Trophoblast cell (in vitro differentiated cells and primary cell): ENCODE measurements at regions not wholly inside any gene's neighbourhood (a gene's known extent, or its start where the extent isn't known, plus 50 kb on each side); places are given as distances from the start of the nearest gene placed in this dataset.

ENCODE experiments used
- DNase-seq, 2 donors: peaks; one replicate each; pipeline ENCODE4 v3.0.0-alpha.2; 2016
- H2AFZ ChIP-seq: 2 replicates; pipeline ENCODE4 v1.6.1; 2013; ENCODE audit warnings: low read length, moderate library complexity, mild to moderate bottlenecking; ENCODE audit not compliant: insufficient read depth, poor library complexity
- H2AK5ac ChIP-seq: 2 replicates; pipeline ENCODE4 v1.6.1; 2013; ENCODE audit warnings: mild to moderate bottlenecking, low read length
- H2BK120ac ChIP-seq: 2 replicates; pipeline ENCODE4 v1.6.1; 2013; ENCODE audit warnings: low read length, mild to moderate bottlenecking, moderate library complexity; ENCODE audit not compliant: insufficient read depth, poor library complexity
- H2BK12ac ChIP-seq: 2 replicates; pipeline ENCODE4 v1.6.1; 2013; ENCODE audit warnings: mild to moderate bottlenecking, low read length, moderate library complexity
- H2BK5ac ChIP-seq: 2 replicates; pipeline ENCODE4 v1.6.1; 2013; ENCODE audit warnings: low read length, low read depth, moderate library complexity, mild to moderate bottlenecking; ENCODE audit not compliant: poor library complexity
- H3K14ac ChIP-seq: 2 replicates; pipeline ENCODE4 v1.6.1; 2013; ENCODE audit warnings: mild to moderate bottlenecking, low read length
- H3K18ac ChIP-seq: 2 replicates; pipeline ENCODE4 v1.6.1; 2013; ENCODE audit warnings: mild to moderate bottlenecking, low read length
- H3K23ac ChIP-seq: 2 replicates; pipeline ENCODE4 v1.6.1; 2013; ENCODE audit warnings: low read length
- H3K27ac ChIP-seq: 2 replicates; pipeline ENCODE4 v1.5.1; 2013; ENCODE audit warnings: low read depth, mild to moderate bottlenecking, inconsistent platforms, low read length, moderate library complexity
- H3K27me3 ChIP-seq: 2 replicates; pipeline ENCODE4 v1.6.1; 2013; ENCODE audit warnings: inconsistent platforms, mild to moderate bottlenecking, low read length, moderate library complexity; ENCODE audit not compliant: insufficient read depth
- H3K36me3 ChIP-seq, 2 experiments: 1 replicate in 1 of 2; 2 replicates in 1 of 2; pipeline ENCODE4 v1.6.1; 2013; ENCODE audit warnings: low read length in 2 of 2, mild to moderate bottlenecking in 2 of 2, moderate library complexity in 1 of 2; ENCODE audit not compliant: insufficient read depth in 2 of 2, control insufficient read depth in 1 of 2
- H3K4ac ChIP-seq: 2 replicates; pipeline ENCODE4 v1.6.1; 2013; ENCODE audit warnings: low read depth, mild to moderate bottlenecking, low read length, moderate library complexity
- H3K4me1 ChIP-seq, 2 experiments: 1 replicate in 1 of 2; 2 replicates in 1 of 2; pipeline ENCODE4 v1.6.1; 2013; ENCODE audit warnings: low read length in 2 of 2, mild to moderate bottlenecking in 2 of 2, moderate library complexity in 1 of 2; ENCODE audit not compliant: insufficient read depth in 2 of 2, control insufficient read depth in 1 of 2
- H3K4me2 ChIP-seq: 2 replicates; pipeline ENCODE4 v1.6.1; 2013; ENCODE audit warnings: inconsistent platforms, mild to moderate bottlenecking, low read length, moderate library complexity
- H3K4me3 ChIP-seq: 2 replicates; pipeline ENCODE4 v1.5.1; 2013; ENCODE audit warnings: mild to moderate bottlenecking, low read depth, low read length, inconsistent platforms
- H3K79me1 ChIP-seq: one replicate; pipeline ENCODE4 v1.6.1; 2013; ENCODE audit warnings: low read length
- H3K79me2 ChIP-seq: 2 replicates; pipeline ENCODE4 v1.6.1; 2013; ENCODE audit warnings: low read length, mild to moderate bottlenecking; ENCODE audit not compliant: control insufficient read depth, insufficient read depth, poor library complexity
- H3K9ac ChIP-seq: 2 replicates; pipeline ENCODE4 v1.6.1; 2013; ENCODE audit warnings: mild to moderate bottlenecking, low read length
- H3K9me3 ChIP-seq: 2 replicates; pipeline ENCODE4 v1.6.1; 2013; ENCODE audit warnings: low read depth, mild to moderate bottlenecking, control low read depth, inconsistent platforms, low read length; ENCODE audit not compliant: insufficient read depth
- H4K12ac ChIP-seq: 2 replicates; pipeline ENCODE4 v1.6.1; 2013; ENCODE audit warnings: low read depth, mild to moderate bottlenecking, low read length, moderate library complexity
- H4K8ac ChIP-seq: 2 replicates; pipeline ENCODE4 v1.6.1; 2013; ENCODE audit warnings: low read depth, mild to moderate bottlenecking, low read length, moderate library complexity
- H4K91ac ChIP-seq: one replicate; pipeline ENCODE4 v1.6.1; 2013; ENCODE audit warnings: low read depth, mild to moderate bottlenecking, low read length, moderate library complexity
- WGBS: extraction: QIAGEN DNeasy Blood & Tissue Kit; methylation state at CpG from one replicate; pipeline ENCODE4 v1.1.7; 2013; ENCODE audit warnings: missing lambda C conversion rate; ENCODE audit not compliant: insufficient read length, insufficient coverage; ENCODE audit errors: extremely low coverage; 5-methylcytosine and 5-hydroxymethylcytosine counted together

DNA sequence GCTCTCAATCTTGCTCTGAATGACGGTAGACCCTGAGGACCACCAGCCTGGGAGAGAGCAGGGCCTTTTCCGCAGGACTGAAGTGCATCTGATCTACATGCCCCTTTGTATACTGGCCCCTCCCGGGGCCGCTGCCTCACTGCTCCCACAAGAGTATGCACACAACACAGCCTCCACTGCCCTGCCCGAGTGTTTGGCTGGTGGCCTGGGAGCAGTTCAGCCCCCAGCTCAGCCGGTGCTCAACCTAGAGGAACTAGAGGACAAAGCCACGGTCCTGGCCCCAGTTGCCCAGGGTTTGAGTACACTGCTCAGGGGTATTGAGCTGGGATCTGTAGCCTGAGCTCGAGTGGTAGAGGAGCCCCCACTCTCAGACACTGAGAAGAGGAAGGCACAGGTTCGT is 118.9 kb upstream of the CAB39 start:
- H3K79me2 ChIP-seq: no peaks in the 10 kb centered on the region
- no peaks in the 10 kb centered on the region for H3K4me1 ChIP-seq
- H2BK120ac ChIP-seq: no peak overlapping the region
- no peak overlapping the region for H4K8ac ChIP-seq
- WGBS: no CpG with 5 or more reads among the region's 9 CpGs
- no peaks in the 10 kb centered on the region for H3K36me3 ChIP-seq
- H2BK12ac ChIP-seq: no peak overlapping the region
- H3K4me3 ChIP-seq: no peak overlapping the region
- H3K4me2 ChIP-seq: no peak overlapping the region
- no peak overlapping the region for H3K27ac ChIP-seq
- no peak overlapping the region for H4K12ac ChIP-seq
- no peak overlapping the region for H2BK5ac ChIP-seq
- H3K27me3 ChIP-seq: no peaks in the 10 kb centered on the region
- no peak overlapping the region for H3K23ac ChIP-seq
- no peak overlapping the region for H3K4ac ChIP-seq
- no peaks in the 10 kb centered on the region for H3K79me1 ChIP-seq
- no peak overlapping the region for H3K9ac ChIP-seq
- H4K91ac ChIP-seq: no peak overlapping the region
- DNase-seq: no peak
- H3K14ac ChIP-seq: no peak overlapping the region
- no peaks in the 10 kb centered on the region for H3K9me3 ChIP-seq
- no peak overlapping the region for H2AK5ac ChIP-seq
- H2AFZ ChIP-seq: no peak overlapping the region
- H3K18ac ChIP-seq: no peak overlapping the region

DNA sequence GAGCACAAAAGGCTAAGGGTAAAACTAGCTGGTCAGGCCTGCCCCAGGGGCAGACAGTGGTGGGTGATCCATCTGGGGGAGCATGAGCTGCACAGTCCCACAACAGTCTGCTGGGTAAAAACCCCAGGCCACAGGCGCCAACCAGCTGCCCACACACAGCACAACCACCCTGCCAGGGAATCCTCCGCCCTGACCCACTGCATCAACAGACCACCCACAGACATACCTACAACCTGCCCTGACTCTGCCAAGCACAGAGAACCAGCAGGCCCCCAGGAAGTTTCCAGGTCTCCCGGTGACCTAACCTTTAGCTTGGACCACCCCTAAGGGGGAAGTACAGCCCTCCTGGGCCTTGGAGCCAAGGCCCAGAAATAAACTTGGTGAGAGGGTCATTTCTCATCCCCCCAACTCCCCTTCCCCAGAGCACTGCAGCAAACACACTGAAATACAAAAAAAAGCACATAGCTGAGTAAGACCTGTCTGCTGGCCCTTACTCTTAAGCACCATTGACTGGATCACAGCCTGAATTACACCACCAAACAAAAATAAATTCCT is 118.3 kb upstream of the CAB39 start:
- Histone ChIP-seq H3K27me3 (no peaks in the 10 kb centered on the region), H4K8ac (no peak overlapping the region), H2BK12ac (no peak overlapping the region), H4K12ac (no peak overlapping the region), H3K4me2 (no peak overlapping the region), H3K4ac (no peak overlapping the region), H3K27ac (no peak overlapping the region), H3K9me3 (no peaks in the 10 kb centered on the region), H3K23ac (no peak overlapping the region), H3K14ac (no peak overlapping the region), H3K18ac (no peak overlapping the region), H4K91ac (no peak overlapping the region), H3K36me3 (no peaks in the 10 kb centered on the region), H2AK5ac (no peak overlapping the region), H2BK5ac (no peak overlapping the region), H3K4me3 (no peak overlapping the region), H3K9ac (no peak overlapping the region), H2AFZ (no peak overlapping the region), H3K79me2 (no peaks in the 10 kb centered on the region), H2BK120ac (no peak overlapping the region), H3K4me1 (no peaks in the 10 kb centered on the region), H3K79me1 (no peaks in the 10 kb centered on the region)
- no peak for DNase-seq
- WGBS: no CpG with 5 or more reads among the region's 3 CpGs

GRCh38 chr2:230599853-230600252 is 112.8 kb upstream of the CAB39 start:
- DNase-seq: no peak
- H4K91ac ChIP-seq: no peak overlapping the region
- H3K14ac ChIP-seq: no peak overlapping the region
- H2BK120ac ChIP-seq: no peak overlapping the region
- no peak overlapping the region for H2BK12ac ChIP-seq
- H3K79me2 ChIP-seq: no peaks in the 10 kb centered on the region
- no peaks in the 10 kb centered on the region for H3K79me1 ChIP-seq
- H3K27ac ChIP-seq: no peak overlapping the region
- H3K23ac ChIP-seq: no peak overlapping the region
- H3K4me1 ChIP-seq: no peaks in the 10 kb centered on the region
- H2AFZ ChIP-seq: no peak overlapping the region
- no peaks in the 10 kb centered on the region for H3K36me3 ChIP-seq
- H2BK5ac ChIP-seq: no peak overlapping the region
- H3K4ac ChIP-seq: no peak overlapping the region
- H4K8ac ChIP-seq: no peak overlapping the region
- no peak overlapping the region for H3K4me3 ChIP-seq
- H3K18ac ChIP-seq: no peak overlapping the region
- H2AK5ac ChIP-seq: no peak overlapping the region
- H3K4me2 ChIP-seq: no peak overlapping the region
- H4K12ac ChIP-seq: no peak overlapping the region
- no peak overlapping the region for H3K9ac ChIP-seq
- no peaks in the 10 kb centered on the region for H3K27me3 ChIP-seq
- WGBS: no CpG with 5 or more reads among the region's 2 CpGs
- H3K9me3 ChIP-seq: no peaks in the 10 kb centered on the region

GRCh38 chr2:230600285-230600684 is 112.4 kb upstream of the CAB39 start:
- Histone ChIP-seq H3K18ac (no peak overlapping the region), H3K9me3 (no peaks in the 10 kb centered on the region), H4K12ac (no peak overlapping the region), H4K91ac (no peak overlapping the region), H3K4ac (no peak overlapping the region), H3K4me1 (no peaks in the 10 kb centered on the region), H3K36me3 (no peaks in the 10 kb centered on the region), H3K79me1 (no peaks in the 10 kb centered on the region), H3K79me2 (no peaks in the 10 kb centered on the region), H3K23ac (no peak overlapping the region), H2BK12ac (no peak overlapping the region), H2AK5ac (no peak overlapping the region), H3K27me3 (no peaks in the 10 kb centered on the region), H3K27ac (no peak overlapping the region), H2AFZ (no peak overlapping the region), H2BK5ac (no peak overlapping the region), H3K4me2 (no peak overlapping the region), H3K14ac (no peak overlapping the region), H4K8ac (no peak overlapping the region), H3K4me3 (no peak overlapping the region), H2BK120ac (no peak overlapping the region), H3K9ac (no peak overlapping the region)
- no CpG with 5 or more reads among the region's 5 CpGs for WGBS
- DNase-seq: peak in 1 of 2 donors; percentile 42
